ENCODE measurements at regions not wholly inside any gene's neighbourhood (a gene's known extent, or its start where the extent isn't known, plus 50 kb on each side); places are given as distances from the start of the nearest gene placed in this dataset.

DNA sequence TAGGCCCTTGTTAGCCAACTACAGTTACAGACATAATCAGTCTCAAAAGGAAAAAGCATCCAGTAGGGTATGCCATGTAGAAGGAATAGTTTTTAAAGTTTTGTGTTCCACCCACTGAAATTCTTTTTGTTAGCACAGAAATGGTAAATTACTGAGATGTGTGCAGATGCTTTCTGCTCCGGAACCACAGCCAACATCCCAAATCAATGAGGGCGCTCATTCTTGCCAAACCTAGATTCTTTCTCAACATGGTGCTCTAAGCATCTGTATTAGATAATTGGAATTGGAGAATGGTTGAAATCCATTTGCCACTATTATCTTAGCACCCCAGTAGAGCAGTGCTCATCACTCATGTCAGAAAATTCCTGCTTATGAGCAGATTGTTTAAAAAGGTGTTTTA is 127.8 kb downstream of the SEC61B start:
- Histone ChIP-seq H3K4me3 (ENCODE audit: low read length) (no peak overlapping the region), H3K36me3 (ENCODE audit: control insufficient read depth, insufficient read depth, low read length) (no peaks in the 10 kb centered on the region), H3K4me1 (ENCODE audit: control insufficient read depth, insufficient read depth, low read length) (no peaks in the 10 kb centered on the region), H3K27me3 (ENCODE audit: control insufficient read depth, insufficient read depth, low read length) (no peaks in the 10 kb centered on the region), H3K9me3 (ENCODE audit: control insufficient read depth, low read depth, low read length) (no peaks in the 10 kb centered on the region), H3K27ac (ENCODE audit: low read length) (no peak overlapping the region)
- WGBS (ENCODE audit: insufficient coverage, low lambda C conversion rate): no CpG with 5 or more reads among the region's 2 CpGs
- no peak for DNase-seq

DNA sequence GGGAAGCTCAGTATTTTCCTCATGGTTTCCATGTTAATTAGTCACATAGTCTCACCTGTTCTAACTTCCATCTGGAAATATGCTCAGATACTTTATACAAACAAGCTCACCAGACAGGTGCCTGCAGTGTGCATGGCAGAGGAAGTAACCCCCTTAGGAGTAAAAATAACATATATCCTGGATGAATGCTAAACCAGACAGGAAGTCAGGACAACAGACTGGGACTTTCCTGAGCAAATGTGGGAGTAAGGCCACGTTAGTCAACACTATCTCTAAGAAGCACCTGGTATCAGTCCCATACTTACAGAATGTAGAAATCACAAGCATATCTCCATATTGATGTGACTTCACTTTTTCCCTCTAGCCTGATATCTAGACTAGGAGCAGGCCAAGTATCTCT is 128.4 kb downstream of the SEC61B start:
- Histone ChIP-seq H3K9me3 (ENCODE audit: control insufficient read depth, low read depth, low read length) (no peaks in the 10 kb centered on the region), H3K4me3 (ENCODE audit: low read length) (no peak overlapping the region), H3K4me1 (ENCODE audit: control insufficient read depth, insufficient read depth, low read length) (no peaks in the 10 kb centered on the region), H3K27ac (ENCODE audit: low read length) (no peak overlapping the region), H3K36me3 (ENCODE audit: control insufficient read depth, insufficient read depth, low read length) (no peaks in the 10 kb centered on the region), H3K27me3 (ENCODE audit: control insufficient read depth, insufficient read depth, low read length) (peaks cover 1% of the 10 kb centered on the region)
- no peak for DNase-seq
- no CpG with 5 or more reads among the region's 1 CpG for WGBS (ENCODE audit: insufficient coverage, low lambda C conversion rate)

DNA sequence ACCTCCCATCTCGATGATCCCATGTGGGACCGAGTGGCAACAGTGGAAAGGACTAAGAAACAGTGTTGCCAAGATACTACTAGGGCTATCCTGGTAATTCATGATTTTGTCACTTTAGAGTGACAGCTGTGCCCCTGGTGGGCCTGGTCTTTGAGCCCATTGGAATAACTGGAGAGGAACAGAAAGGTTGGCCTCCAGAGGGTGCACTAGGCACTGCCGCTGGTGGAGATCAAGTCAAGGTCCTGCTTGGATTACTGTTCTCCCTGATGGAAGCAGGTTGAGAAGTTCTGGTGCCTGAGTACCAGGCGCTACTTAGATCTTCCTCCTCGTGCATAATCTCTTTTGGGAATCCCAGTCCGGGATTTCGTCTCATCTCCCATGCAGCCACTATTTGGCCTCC is 129.6 kb downstream of the SEC61B start:
- peaks cover 3% of the 10 kb centered on the region for H3K27me3 ChIP-seq (ENCODE audit: control insufficient read depth, insufficient read depth, low read length)
- no peak overlapping the region for H3K27ac ChIP-seq (ENCODE audit: low read length)
- H3K36me3 ChIP-seq (ENCODE audit: control insufficient read depth, insufficient read depth, low read length): no peaks in the 10 kb centered on the region
- no peaks in the 10 kb centered on the region for H3K9me3 ChIP-seq (ENCODE audit: control insufficient read depth, low read depth, low read length)
- WGBS (ENCODE audit: insufficient coverage, low lambda C conversion rate): no CpG with 5 or more reads among the region's 7 CpGs
- no peak for DNase-seq
- H3K4me1 ChIP-seq (ENCODE audit: control insufficient read depth, insufficient read depth, low read length): no peaks in the 10 kb centered on the region
- no peak overlapping the region for H3K4me3 ChIP-seq (ENCODE audit: low read length)

DNA sequence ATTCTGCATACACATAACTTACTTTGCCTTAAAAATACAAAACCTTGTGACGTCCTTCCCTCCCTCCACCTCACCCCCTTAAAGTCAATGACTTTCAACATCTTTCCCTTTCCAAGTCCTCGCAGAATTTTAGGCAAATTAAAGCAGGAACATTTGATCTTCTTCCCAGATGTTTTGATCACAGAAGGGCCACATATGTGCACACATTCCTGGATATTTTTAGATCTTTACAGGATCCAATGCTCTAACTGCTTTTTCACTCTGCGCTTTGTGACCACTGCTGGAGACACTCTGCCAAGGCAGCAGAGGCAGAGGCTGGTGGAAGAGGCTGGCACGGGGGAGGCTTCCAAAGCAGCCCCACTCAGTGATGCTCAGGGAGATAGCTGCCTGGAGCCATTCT is 130.7 kb downstream of the SEC61B start:
- no peak for DNase-seq
- no CpG with 5 or more reads among the region's 4 CpGs for WGBS (ENCODE audit: insufficient coverage, low lambda C conversion rate)
- no peaks in the 10 kb centered on the region for H3K4me1 ChIP-seq (ENCODE audit: control insufficient read depth, insufficient read depth, low read length)
- H3K4me3 ChIP-seq (ENCODE audit: low read length): no peak overlapping the region
- H3K27me3 ChIP-seq (ENCODE audit: control insufficient read depth, insufficient read depth, low read length): peaks cover 3% of the 10 kb centered on the region
- no peaks in the 10 kb centered on the region for H3K36me3 ChIP-seq (ENCODE audit: control insufficient read depth, insufficient read depth, low read length)
- H3K9me3 ChIP-seq (ENCODE audit: control insufficient read depth, low read depth, low read length): no peaks in the 10 kb centered on the region
- H3K27ac ChIP-seq (ENCODE audit: low read length): no peak overlapping the region

DNA sequence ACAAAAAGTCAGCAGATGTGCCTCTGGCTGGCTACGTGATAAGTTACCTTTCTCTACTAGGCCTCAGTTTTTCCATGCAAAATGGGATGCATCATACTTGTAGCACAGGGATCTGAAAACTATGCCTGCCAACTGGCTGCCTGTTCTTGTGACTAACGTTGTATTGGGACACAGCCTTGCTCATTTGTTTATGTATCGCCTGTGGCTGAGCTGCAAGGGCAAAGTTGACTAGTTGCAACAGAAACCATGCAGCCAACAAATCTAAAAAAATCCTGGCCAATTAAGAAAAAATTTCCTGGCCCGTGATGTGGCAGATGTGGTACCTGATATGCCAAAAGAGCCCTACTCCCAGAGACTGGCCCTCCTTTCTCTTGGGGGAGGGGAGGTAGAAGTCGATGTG is 131.3 kb downstream of the SEC61B start:
- Histone ChIP-seq H3K27ac (ENCODE audit: low read length) (no peak overlapping the region), H3K9me3 (ENCODE audit: control insufficient read depth, low read depth, low read length) (no peaks in the 10 kb centered on the region), H3K4me3 (ENCODE audit: low read length) (no peak overlapping the region), H3K27me3 (ENCODE audit: control insufficient read depth, insufficient read depth, low read length) (peaks cover 3% of the 10 kb centered on the region), H3K36me3 (ENCODE audit: control insufficient read depth, insufficient read depth, low read length) (no peaks in the 10 kb centered on the region), H3K4me1 (ENCODE audit: control insufficient read depth, insufficient read depth, low read length) (no peaks in the 10 kb centered on the region)
- no CpG with 5 or more reads among the region's 5 CpGs for WGBS (ENCODE audit: insufficient coverage, low lambda C conversion rate)
- DNase-seq: no peak

DNA sequence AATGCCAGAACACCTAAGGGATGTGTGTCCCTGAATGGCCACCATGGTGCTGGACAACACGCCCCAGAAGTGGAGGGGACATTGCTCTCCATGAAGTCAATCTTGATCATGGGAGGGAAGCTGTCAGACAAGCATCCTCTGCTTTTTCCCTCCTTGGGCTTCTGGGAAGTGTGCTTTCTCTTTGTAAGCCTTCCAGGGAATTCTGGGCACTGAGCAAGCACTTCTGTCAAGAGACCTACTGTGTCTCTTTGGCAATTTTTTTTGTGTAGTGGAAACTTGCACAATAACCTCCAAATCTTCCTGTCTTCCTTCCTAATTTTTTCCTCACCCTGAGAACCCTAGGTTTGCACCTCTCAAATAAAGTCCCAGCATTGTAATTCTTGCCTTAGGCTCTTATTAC is 132.0 kb downstream of the SEC61B start:
- no CpG with 5 or more reads among the region's 1 CpG for WGBS (ENCODE audit: insufficient coverage, low lambda C conversion rate)
- H3K27ac ChIP-seq (ENCODE audit: low read length): no peak overlapping the region
- DNase-seq: no peak
- H3K4me3 ChIP-seq (ENCODE audit: low read length): no peak overlapping the region
- no peaks in the 10 kb centered on the region for H3K4me1 ChIP-seq (ENCODE audit: control insufficient read depth, insufficient read depth, low read length)
- no peaks in the 10 kb centered on the region for H3K36me3 ChIP-seq (ENCODE audit: control insufficient read depth, insufficient read depth, low read length)
- peaks cover 7% of the 10 kb centered on the region for H3K27me3 ChIP-seq (ENCODE audit: control insufficient read depth, insufficient read depth, low read length)
- no peaks in the 10 kb centered on the region for H3K9me3 ChIP-seq (ENCODE audit: control insufficient read depth, low read depth, low read length)

DNA sequence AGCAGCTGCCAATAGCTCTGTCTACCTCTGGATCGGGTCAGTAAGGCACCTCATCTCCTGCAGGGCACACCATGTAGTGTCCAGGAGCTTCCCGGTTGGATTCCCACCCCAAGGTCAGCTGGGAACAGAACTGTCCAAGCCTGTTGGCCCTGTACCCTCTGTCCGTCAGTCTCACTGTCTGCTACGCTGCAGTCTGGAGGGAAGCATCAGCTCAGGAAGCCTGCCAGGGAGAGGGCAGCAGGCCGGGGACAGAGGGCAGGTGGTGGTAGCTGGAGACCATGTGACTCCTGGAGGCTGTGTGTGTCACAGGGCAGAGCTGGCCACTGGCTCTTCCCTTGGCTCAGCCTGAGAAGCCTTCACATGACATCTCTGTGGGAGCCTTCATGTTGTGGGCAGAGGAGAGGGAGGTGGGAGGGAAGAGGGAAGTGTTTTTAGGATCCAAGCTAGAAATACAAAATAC is 134.5 kb downstream of the SEC61B start:
- no peaks in the 10 kb centered on the region for H3K36me3 ChIP-seq (ENCODE audit: control insufficient read depth, insufficient read depth, low read length)
- no peaks in the 10 kb centered on the region for H3K9me3 ChIP-seq (ENCODE audit: control insufficient read depth, low read depth, low read length)
- no peaks in the 10 kb centered on the region for H3K4me1 ChIP-seq (ENCODE audit: control insufficient read depth, insufficient read depth, low read length)
- no peak overlapping the region for H3K4me3 ChIP-seq (ENCODE audit: low read length)
- no peak for DNase-seq
- H3K27me3 ChIP-seq (ENCODE audit: control insufficient read depth, insufficient read depth, low read length): peaks cover 22% of the 10 kb centered on the region
- no peak overlapping the region for H3K27ac ChIP-seq (ENCODE audit: low read length)
- no CpG with 5 or more reads among the region's 5 CpGs for WGBS (ENCODE audit: insufficient coverage, low lambda C conversion rate)

DNA sequence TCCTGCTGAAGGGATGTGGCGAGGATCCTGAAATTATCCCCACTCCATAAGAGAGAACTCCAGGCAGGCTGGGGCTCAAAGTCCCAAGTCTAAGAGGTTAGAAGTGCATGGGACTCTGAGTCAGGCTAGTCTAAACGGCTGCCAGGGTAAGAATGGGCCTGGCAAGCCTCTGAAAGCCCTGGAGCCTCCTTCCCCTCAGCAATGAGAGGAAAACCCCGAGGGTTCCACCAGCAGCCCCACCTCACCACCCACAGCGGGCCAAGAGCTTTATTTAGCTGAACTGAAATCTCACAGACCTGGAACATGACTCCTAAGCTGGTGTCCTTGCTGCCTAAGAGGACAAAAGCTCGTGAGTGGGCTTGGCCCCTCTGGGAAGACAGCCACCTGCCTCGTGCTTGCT is 135.5 kb downstream of the SEC61B start:
- Histone ChIP-seq H3K9me3 (ENCODE audit: control insufficient read depth, low read depth, low read length) (no peaks in the 10 kb centered on the region), H3K36me3 (ENCODE audit: control insufficient read depth, insufficient read depth, low read length) (no peaks in the 10 kb centered on the region), H3K4me3 (ENCODE audit: low read length) (no peak overlapping the region), H3K27me3 (ENCODE audit: control insufficient read depth, insufficient read depth, low read length) (peaks cover 22% of the 10 kb centered on the region), H3K27ac (ENCODE audit: low read length) (no peak overlapping the region), H3K4me1 (ENCODE audit: control insufficient read depth, insufficient read depth, low read length) (no peaks in the 10 kb centered on the region)
- no CpG with 5 or more reads among the region's 6 CpGs for WGBS (ENCODE audit: insufficient coverage, low lambda C conversion rate)
- DNase-seq: peak; percentile 13 to 34

DNA sequence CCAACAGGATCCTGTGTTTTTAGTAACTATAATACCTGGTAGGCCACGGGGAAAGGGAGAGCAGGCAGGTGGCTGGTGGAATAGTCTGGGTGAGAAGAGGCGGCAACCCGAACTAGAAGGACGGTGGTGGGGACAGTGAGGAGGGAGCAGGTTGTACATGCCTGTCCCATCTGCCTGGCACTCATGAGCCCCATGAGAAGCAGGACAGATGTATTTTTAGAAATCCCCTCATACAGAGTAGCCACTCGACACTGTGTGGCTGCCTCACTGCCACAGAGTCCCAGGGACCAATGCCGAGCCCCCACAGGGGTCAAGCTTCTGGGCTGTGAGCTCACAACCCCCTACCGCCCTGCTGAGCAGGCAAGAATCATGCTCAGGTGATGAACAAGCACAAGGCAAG is 136.6 kb downstream of the SEC61B start:
- WGBS (ENCODE audit: insufficient coverage, low lambda C conversion rate): no CpG with 5 or more reads among the region's 7 CpGs

DNA sequence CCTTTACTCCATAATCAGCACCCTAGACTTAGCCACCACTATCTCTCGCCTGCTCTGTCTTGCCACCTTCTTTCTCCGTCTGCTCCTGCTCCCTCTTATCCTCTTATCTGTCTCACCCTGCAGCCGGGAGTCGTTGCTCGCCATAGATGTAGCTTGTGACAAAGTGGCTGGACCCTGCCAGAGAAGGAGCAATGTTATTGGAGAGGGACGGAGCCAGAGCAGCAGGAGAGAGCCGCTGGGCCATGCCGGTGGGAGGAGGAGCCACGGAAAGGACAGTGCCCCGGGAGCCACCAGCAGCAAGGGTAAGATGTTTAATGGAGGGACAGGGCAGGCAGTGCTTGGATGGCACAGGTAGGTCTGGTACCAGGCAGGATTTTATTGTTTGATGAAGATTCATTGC is 137.3 kb downstream of the SEC61B start:
- no peak overlapping the region for H3K27ac ChIP-seq (ENCODE audit: low read length)
- no peaks in the 10 kb centered on the region for H3K9me3 ChIP-seq (ENCODE audit: control insufficient read depth, low read depth, low read length)
- H3K4me3 ChIP-seq (ENCODE audit: low read length): no peak overlapping the region
- H3K27me3 ChIP-seq (ENCODE audit: control insufficient read depth, insufficient read depth, low read length): peaks cover 33% of the 10 kb centered on the region
- no peaks in the 10 kb centered on the region for H3K4me1 ChIP-seq (ENCODE audit: control insufficient read depth, insufficient read depth, low read length)
- WGBS (ENCODE audit: insufficient coverage, low lambda C conversion rate): 18% methylated on average over 2 of the region's 10 CpGs
- no peaks in the 10 kb centered on the region for H3K36me3 ChIP-seq (ENCODE audit: control insufficient read depth, insufficient read depth, low read length)
- no peak for DNase-seq

More for the DNA sequence above, 136.6 kb downstream of the SEC61B start:
- H3K27me3 ChIP-seq (ENCODE audit: control insufficient read depth, insufficient read depth, low read length): peaks cover 30% of the 10 kb centered on the region
- no peak overlapping the region for H3K4me3 ChIP-seq (ENCODE audit: low read length)
- H3K27ac ChIP-seq (ENCODE audit: low read length): no peak overlapping the region
- no peak for DNase-seq
- H3K4me1 ChIP-seq (ENCODE audit: control insufficient read depth, insufficient read depth, low read length): no peaks in the 10 kb centered on the region
- no peaks in the 10 kb centered on the region for H3K36me3 ChIP-seq (ENCODE audit: control insufficient read depth, insufficient read depth, low read length)
- H3K9me3 ChIP-seq (ENCODE audit: control insufficient read depth, low read depth, low read length): no peaks in the 10 kb centered on the region

DNA sequence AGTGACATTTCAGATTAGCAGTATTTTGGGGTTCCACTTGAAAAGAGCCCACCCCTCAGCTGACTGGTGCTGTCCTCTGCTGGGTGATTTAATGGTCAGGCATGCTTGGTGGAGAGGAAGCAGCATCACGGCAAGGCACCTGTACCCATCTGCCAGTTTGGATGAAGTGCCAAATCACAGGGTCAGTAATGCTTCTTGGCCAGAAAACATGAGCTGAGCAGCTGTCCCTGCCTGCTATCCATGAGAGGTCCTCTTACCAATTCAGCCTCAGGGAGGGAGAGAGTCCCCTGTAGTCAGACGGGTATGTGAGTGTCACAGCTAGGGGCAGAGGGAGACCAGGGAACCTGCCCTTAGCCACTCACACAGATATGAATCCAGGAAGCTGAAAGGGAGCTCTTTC is 137.9 kb downstream of the SEC61B start:
- DNase-seq: no peak
- Histone ChIP-seq H3K27me3 (ENCODE audit: control insufficient read depth, insufficient read depth, low read length) (peaks cover 33% of the 10 kb centered on the region), H3K36me3 (ENCODE audit: control insufficient read depth, insufficient read depth, low read length) (no peaks in the 10 kb centered on the region), H3K4me3 (ENCODE audit: low read length) (no peak overlapping the region), H3K9me3 (ENCODE audit: control insufficient read depth, low read depth, low read length) (no peaks in the 10 kb centered on the region), H3K27ac (ENCODE audit: low read length) (no peak overlapping the region), H3K4me1 (ENCODE audit: control insufficient read depth, insufficient read depth, low read length) (no peaks in the 10 kb centered on the region)
- no CpG with 5 or more reads among the region's 2 CpGs for WGBS (ENCODE audit: insufficient coverage, low lambda C conversion rate)
